ENCODE measurements at regions not wholly inside any gene's neighbourhood (a gene's known extent, or its start where the extent isn't known, plus 50 kb on each side); places are given as distances from the start of the nearest gene placed in this dataset.
"Not testable (repeated sequence)": the region's sequence is repeated elsewhere in the genome, so short reads cannot be mapped to it uniquely, and the experiment has no call there.

GRCh38 chr2:84288293-84288692 lies 170.8 kb downstream of the SUCLG1 start:
- no peak for DNase-seq (ENCODE audit: low spot score)

DNA sequence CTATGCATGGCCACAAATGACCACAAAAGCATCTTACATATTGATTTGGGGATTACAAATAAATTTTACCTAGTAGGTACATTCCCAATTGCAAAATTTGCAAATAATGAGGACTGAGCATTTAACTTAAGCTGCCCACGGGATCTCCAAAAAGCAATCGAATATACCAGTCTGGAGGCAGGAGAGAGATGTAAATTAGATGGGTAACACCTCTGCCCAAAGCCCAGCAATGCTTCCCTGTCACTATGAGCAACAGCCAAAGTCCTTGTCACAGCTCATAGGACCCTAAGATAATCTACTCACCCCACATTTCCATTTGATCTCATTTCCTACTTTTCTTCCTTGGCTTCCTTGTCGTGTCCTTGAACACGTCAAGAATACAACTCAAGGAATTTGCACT lies 172.2 kb downstream of the SUCLG1 start:
- no peak for DNase-seq (ENCODE audit: low spot score)

DNA sequence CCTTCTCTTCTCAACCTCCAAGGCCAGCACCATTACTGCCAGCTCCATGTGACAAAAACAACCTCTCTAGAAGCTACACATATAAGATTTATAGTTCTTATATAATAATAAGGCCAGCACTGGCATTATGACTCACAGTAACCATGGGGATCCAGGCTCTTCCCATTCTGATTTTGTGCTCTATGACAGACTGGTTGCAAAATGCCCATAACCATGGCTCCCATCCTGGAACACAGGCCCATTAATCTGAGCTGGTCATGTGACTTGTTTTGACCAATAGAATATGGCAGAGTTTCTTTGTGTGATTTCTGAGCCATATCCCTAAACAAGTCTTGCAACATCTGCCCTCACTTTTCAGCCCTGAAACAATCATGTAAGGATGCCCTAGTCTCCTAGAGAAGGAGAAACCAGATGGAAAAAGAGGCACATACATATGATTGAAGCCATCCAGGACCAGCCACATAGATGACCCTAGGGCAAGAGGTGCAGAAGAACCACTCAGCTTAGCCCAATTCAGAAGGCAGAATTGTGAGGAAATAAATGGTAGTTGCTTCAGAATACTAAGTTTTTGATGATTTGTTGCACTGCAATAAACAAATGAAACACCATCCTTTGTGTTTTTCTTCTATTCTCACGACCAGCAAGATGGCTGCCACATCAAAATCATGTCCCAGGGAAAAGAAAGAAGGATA lies 173.9 kb downstream of the SUCLG1 start:
- no peak for DNase-seq (ENCODE audit: low spot score)

- no peak for DNase-seq (ENCODE audit: low spot score)
Observed at GRCh38 chr2:84283506-84283905, 175.6 kb downstream of the SUCLG1 start.

GRCh38 chr2:84281510-84281909 lies 177.6 kb downstream of the SUCLG1 start:
- DNase-seq (ENCODE audit: low spot score): no peak

DNA sequence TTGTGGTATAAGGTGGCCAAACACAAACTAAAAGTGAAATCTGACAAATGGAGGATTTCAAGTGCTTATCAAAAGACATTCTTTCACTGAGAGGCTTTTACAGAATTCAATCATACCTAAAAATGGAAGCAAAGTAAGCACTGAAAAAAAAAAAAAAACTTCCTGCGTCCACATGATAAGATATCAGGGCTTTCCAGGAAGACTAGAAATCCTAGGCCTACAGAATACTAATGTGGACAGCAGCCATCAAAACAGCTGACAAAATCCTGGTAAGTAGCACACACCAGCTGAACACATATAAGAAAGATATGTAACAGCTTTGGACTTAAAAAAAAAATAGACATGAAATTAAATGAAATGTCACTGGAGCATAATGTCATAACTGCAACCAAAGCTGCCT lies 178.2 kb downstream of the SUCLG1 start:
- no peak for DNase-seq (ENCODE audit: low spot score)

DNA sequence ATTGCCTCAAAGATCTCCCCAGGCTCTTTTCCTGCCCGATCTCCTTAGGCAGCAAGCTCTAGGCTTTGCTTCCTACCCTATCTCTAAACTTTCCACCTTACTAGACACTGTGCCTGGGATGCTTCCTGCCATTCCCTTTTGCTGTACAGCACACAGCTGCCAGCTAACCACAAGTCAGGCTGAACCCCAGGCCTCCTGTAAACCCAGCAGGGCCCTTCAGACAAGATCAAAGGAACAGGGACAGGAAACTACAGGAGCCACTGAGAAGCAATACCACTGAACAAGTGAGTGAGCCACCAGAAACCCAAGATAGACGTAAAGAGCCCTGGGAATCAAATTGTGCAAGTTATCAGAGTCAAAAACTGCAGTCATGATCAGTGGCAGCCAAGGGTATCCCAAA lies 180.7 kb downstream of the SUCLG1 start:
- no peak for DNase-seq (ENCODE audit: low spot score)

- DNase-seq (ENCODE audit: low spot score): no peak
Observed at GRCh38 chr2:84276590-84277255, 182.4 kb downstream of the SUCLG1 start.

DNA sequence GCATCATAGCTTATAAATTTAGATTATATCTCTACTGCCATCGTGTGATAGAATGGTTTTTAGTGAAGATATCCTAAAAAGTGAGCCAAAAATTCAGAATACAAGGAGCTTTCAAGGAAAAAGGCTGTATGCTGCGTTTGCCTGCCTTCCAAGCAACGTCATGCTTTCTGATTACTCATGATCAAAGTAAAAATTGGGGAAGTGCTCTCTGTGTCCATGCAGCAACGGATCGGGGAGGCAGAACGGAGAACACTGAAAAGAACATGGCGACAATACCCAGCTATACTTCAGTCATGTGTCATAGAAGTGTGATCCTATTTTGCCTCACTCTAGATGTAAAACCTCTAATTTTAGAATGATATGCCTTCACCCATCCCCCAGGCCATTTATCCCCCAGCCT lies 185.7 kb downstream of the SUCLG1 start:
- DNase-seq (ENCODE audit: low spot score): no peak

DNA sequence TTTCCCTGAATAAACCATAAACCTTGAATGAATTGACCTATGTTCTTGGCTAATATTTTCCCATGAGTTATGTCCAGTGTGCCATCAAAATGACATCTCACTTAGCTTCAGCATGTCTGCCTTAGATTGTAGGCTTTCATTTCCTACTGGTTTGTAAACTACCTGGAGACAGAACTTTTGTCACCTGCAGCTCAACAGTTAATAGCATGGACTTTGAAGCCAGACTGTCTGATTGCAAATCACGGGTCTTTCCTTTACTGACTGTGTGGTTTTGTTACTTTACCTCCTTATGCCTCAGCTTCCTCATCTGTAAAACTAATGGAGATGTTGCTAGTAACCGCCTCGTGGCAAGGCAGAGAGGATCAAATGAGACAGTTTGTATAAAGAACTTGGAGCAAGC lies 187.1 kb downstream of the SUCLG1 start:
- DNase-seq (ENCODE audit: low spot score): no peak

- no peak for DNase-seq (ENCODE audit: low spot score)
Observed at GRCh38 chr2:84257831-84258230, 201.2 kb downstream of the SUCLG1 start.

DNA sequence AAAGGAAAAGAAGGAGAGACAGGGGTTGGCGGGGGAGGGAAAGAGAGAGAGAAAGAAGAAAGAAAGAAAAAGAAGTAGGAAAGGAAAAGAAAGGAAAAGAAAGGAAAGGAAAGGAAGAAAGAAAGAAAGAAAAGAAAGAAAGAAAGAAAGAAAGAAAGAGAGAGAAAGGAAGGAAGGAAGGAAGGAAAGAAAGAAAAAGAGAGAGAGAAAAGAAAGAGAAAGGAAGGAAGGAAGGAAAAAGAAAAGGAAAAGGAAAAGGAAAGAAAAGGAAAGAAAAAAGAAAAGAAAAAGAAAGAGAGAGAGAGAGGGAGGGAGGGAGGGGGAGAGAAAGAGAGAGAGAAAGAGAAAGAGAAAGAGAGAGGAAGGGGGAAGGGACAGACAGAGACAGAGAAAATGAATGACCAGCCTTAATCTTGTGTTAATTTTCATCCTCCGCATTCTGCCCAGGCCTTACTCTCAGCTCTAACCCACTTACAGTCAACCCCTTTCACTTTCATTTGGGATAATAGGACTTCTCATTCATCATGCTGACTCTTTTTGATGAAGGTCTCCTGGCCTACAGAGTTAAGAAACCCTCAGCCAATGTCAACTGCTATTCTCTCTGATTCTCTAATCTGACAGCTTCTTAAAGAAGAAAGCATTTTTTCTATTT lies 207.3 kb downstream of the SUCLG1 start:
- no peak for DNase-seq (ENCODE audit: low spot score)

DNA sequence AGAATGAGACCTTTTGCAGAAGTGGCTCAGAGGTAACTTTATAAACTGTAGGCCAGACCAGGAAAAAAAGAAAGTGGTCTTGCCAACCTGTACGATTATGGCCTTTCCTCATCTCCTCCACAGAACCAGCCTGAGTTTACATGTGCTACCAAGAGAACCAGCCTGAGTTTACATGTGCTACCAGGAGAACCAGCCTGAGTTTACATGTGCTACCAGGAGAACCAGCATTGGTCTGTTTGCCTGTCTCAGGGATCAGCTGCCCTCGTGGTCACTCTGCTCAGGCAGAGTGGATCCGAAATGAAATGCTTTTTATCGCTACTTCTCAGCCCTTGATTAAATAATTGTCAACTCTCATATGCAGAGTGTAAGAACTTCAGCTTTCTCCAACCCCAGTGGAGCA lies 209.9 kb downstream of the SUCLG1 start:
- no peak for DNase-seq (ENCODE audit: low spot score)

DNA sequence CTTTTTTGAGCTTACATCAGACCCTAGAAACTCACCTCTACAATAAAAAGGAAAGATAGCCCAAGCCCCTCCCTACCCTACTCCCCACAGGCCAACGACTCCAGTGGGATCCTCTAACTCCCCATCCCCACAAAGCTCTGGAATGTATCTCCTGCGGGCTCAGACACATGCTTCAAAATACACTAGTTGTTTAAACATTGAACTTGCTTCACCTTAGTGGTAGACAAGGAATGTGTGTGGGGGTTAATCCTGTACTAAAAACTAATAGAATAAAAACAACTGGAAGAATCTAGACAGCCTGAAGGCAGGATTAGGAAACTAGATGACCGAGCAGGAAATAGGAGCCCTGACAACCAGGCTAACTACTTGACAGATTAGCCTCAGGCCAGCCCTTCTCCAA lies 211.5 kb downstream of the SUCLG1 start:
- DNase-seq (ENCODE audit: low spot score): no peak

DNA sequence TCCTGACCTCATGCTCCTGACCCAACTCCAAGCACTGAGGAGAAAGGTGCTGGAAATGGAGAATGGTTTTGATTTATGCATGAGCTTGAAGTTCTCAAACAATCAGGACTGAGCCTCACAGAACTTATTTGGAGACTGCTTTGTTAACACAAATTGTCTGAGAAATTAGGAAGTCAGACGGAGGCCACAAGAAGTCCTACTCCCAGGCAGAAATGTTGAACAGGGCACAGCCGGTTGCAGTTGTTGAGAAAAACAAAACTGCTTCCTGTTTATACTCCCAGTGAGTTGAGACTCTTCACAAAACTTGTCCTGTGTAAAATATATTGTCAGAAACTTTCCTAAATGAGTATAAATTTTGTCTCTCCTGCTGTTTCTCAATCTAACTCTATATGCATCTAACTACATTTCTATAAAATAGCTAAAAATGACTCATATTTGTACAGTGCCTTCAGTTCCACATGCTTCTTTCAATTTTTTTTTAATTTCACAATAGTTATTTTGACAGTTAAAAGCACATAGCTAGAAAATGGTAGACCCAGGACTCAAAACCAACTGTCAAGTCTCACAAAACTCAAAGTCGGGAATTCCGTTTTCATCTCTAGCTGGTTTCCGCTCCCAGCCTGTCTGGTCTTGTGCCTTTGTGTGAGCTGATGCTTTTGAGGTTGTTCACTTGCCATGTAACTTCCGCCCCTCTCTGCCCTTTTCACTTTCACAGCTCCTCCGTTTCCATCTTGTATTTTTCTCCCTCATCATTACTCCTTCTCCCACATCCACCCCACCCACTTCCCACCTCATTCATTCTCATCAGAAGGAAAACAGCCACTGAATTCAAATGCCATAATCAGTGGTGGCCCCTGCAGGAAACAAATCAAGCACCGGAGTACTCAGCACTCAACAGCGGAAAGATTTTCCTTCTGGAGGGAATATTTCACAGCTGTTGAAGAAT lies 215.0 kb downstream of the SUCLG1 start:
- DNase-seq (ENCODE audit: low spot score): no peak

GRCh38 chr2:84238907-84239306 lies 220.2 kb downstream of the SUCLG1 start:
- DNase-seq (ENCODE audit: low spot score): no peak

DNA sequence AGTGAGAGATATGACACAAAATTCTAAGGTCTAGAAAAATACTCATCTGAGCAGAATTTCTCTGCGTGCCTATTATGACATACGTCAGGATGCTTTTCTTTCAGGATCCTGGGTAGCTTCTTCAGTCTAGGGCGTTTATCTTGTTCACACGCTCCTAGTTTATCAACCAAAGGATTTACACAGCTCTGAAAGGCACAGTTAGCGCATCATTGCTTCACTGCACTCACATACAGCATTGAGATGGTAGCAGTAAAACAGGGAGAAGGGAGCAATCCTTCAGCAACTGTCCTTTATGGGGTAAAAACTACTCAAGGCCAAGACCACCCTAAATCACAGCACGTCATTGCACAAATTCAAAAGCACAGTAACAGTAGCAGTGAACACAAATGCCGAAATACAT lies 222.8 kb downstream of the SUCLG1 start:
- DNase-seq (ENCODE audit: low spot score): no peak

DNA sequence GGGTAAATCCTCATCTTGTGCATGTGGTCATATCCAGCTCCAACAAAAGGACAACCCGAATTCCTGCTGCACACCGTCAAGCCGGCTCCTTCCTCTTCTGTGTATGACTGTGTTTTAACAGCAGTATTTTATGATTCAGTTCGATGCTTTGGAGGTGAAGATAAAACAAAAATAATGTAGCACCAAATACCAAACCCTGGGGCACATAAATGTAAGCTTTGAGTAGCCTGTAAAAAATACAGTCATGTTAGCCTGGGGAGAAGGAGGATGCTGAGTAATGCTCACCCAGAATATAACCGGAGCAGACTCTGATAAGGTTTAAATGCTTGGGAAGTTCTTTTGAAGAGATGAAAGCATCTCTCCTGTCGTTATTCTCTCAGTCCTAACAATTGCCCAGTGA lies 225.0 kb downstream of the SUCLG1 start:
- no peak for DNase-seq (ENCODE audit: low spot score)

- DNase-seq (ENCODE audit: low spot score): peak; percentile 75
Observed at GRCh38 chr2:84231478-84231877, 227.6 kb downstream of the SUCLG1 start.

- DNase-seq (ENCODE audit: low spot score): no peak
Observed at GRCh38 chr2:84224121-84224520, 235.0 kb downstream of the SUCLG1 start.

DNA sequence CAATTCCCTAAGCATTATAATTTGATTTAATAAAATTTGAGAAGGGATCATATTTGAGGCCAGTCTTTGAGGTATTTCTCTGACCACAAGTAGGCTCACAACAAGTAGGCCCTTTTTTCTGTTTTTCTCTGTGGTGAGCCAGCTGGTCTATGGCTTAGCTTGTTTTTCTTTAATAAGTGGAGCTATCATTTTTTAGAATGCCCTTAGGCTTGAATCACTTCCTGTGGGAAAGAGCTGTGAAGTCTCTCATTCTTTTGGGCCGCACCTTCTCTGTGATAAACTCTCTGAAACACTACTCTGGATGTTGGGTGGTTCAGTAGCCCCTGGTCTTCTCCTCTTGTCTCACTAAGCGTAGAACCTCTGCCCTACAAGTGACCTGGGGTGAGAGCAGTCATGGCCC lies 235.9 kb downstream of the SUCLG1 start:
- no peak for DNase-seq (ENCODE audit: low spot score)

- not testable (repeated sequence) for DNase-seq (ENCODE audit: low spot score)
Observed at GRCh38 chr2:84221102-84221501, 238.0 kb downstream of the SUCLG1 start.

Data from putamen (tissue), 1 donor.